ENCODE measurements at regions not wholly inside any gene's neighbourhood (a gene's known extent, or its start where the extent isn't known, plus 50 kb on each side); places are given as distances from the start of the nearest gene placed in this dataset.
"Not testable (repeated sequence)": the region's sequence is repeated elsewhere in the genome, so short reads cannot be mapped to it uniquely, and the experiment has no call there.

DNA sequence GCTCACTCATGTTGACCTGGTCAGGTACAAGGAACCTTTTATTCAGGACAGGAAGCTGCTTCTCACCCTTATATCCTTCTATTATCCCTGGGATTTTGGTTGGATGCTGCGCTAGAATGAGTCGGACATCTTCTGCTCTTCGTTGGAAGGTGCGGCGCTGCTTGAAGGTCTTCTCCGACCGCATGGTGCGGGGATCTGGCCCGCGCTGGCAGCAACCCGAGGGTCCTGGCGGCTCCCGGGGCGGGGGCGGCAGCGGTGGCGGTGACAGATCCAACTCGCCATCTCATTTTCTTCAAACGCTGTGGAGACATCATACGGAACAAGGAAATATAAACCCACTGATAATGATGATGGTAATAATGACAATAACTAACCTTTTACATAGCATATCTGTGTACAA lies 126.3 kb downstream of the ATXN7L3B start:
- no peak for DNase-seq (ENCODE audit: extremely low spot score, unreplicated experiment)
- no peaks in the 10 kb centered on the region for H3K9me3 Mint-ChIP-seq (ENCODE audit: unreplicated experiment)
- H3K4me3 Mint-ChIP-seq (ENCODE audit: unreplicated experiment): no peak overlapping the region
- no peaks in the 10 kb centered on the region for H3K36me3 Mint-ChIP-seq (ENCODE audit: unreplicated experiment)
- TF ChIP-seq, protein P1, sequence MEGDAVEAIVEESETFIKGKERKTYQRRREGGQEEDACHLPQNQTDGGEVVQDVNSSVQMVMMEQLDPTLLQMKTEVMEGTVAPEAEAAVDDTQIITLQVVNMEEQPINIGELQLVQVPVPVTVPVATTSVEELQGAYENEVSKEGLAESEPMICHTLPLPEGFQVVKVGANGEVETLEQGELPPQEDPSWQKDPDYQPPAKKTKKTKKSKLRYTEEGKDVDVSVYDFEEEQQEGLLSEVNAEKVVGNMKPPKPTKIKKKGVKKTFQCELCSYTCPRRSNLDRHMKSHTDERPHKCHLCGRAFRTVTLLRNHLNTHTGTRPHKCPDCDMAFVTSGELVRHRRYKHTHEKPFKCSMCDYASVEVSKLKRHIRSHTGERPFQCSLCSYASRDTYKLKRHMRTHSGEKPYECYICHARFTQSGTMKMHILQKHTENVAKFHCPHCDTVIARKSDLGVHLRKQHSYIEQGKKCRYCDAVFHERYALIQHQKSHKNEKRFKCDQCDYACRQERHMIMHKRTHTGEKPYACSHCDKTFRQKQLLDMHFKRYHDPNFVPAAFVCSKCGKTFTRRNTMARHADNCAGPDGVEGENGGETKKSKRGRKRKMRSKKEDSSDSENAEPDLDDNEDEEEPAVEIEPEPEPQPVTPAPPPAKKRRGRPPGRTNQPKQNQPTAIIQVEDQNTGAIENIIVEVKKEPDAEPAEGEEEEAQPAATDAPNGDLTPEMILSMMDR (IDR thresholded peaks at IDR 0.05): no peak
- H3K27ac Mint-ChIP-seq (ENCODE audit: unreplicated experiment): no peak overlapping the region
- peaks cover 14% of the 10 kb centered on the region for H3K27me3 Mint-ChIP-seq (ENCODE audit: unreplicated experiment)
- H3K4me1 Mint-ChIP-seq (ENCODE audit: unreplicated experiment): no peaks in the 10 kb centered on the region

DNA sequence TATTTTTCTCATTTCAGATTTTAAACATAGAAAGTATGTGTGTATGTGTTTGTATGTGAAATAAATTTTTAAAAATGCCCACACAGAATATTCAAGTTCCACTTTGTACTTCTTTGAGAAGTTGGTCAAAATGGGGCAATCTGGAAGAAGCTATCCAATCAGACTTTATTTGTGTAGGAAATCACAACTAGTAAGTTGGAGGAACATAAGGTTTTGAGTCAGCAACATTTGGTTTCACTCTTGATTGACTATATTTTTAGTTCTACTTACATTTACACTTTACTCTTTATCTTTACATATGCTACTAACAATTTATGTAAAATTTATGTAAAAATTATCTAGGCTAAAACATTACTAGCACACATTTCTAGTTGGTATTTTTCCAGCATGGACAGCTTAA lies 128.1 kb downstream of the ATXN7L3B start:
- TF ChIP-seq, protein P1 (IDR thresholded peaks at IDR 0.05): no peak
- Mint-ChIP-seq H3K27ac (ENCODE audit: unreplicated experiment) (no peak overlapping the region), H3K36me3 (ENCODE audit: unreplicated experiment) (no peaks in the 10 kb centered on the region), H3K4me1 (ENCODE audit: unreplicated experiment) (no peaks in the 10 kb centered on the region), H3K4me3 (ENCODE audit: unreplicated experiment) (no peak overlapping the region), H3K9me3 (ENCODE audit: unreplicated experiment) (no peaks in the 10 kb centered on the region), H3K27me3 (ENCODE audit: unreplicated experiment) (peaks cover 15% of the 10 kb centered on the region)
- DNase-seq (ENCODE audit: extremely low spot score, unreplicated experiment): no peak

DNA sequence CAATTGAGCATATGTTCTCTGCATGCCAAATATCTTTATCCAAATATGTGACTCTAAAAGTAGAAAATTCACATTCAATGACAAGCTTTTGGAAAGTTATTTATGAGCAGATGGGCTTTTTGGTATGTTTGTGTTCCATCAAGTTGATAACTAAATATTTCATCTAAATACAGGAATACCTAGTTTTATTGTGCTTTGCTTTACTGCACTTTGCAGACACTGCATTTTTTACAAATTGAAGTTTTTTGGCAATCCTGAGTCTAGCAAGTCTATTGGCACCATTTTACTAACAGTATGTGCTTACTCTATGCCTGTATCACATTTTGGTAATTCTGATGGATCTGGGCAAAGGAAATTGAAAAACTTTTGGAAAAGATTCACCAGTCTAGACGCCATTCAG lies 133.8 kb downstream of the ATXN7L3B start:
- Mint-ChIP-seq H3K36me3 (ENCODE audit: unreplicated experiment) (no peaks in the 10 kb centered on the region), H3K4me1 (ENCODE audit: unreplicated experiment) (no peaks in the 10 kb centered on the region), H3K9me3 (ENCODE audit: unreplicated experiment) (no peaks in the 10 kb centered on the region), H3K27me3 (ENCODE audit: unreplicated experiment) (peaks cover 11% of the 10 kb centered on the region), H3K27ac (ENCODE audit: unreplicated experiment) (no peak overlapping the region), H3K4me3 (ENCODE audit: unreplicated experiment) (no peak overlapping the region)
- TF ChIP-seq, protein P1 (IDR thresholded peaks at IDR 0.05): no peak
- DNase-seq (ENCODE audit: extremely low spot score, unreplicated experiment): no peak

DNA sequence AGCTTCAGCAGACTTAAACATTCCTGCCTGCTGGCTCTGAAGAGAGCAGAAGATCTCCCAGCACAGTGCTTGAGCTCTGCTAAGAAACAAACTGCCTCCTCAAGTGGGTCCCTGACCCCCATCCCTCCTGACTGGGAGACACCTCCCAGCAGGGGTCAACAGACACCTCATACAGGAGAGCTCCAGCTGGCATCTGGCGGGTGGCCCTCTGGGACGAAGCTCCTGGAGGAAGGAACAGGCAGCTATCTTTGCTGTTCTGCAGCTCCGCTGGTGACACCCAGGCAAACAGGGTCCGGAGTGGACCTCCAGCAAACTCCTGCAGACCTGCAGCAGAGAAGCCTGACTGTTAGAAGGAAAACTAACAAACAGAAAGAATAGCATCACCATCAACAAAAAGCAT lies 139.3 kb downstream of the ATXN7L3B start:
- H3K27ac Mint-ChIP-seq (ENCODE audit: unreplicated experiment); H3K9me3 Mint-ChIP-seq (ENCODE audit: unreplicated experiment); H3K4me1 Mint-ChIP-seq (ENCODE audit: unreplicated experiment); DNase-seq (ENCODE audit: extremely low spot score, unreplicated experiment); H3K4me3 Mint-ChIP-seq (ENCODE audit: unreplicated experiment); H3K36me3 Mint-ChIP-seq (ENCODE audit: unreplicated experiment); H3K27me3 Mint-ChIP-seq (ENCODE audit: unreplicated experiment): not testable (repeated sequence)

DNA sequence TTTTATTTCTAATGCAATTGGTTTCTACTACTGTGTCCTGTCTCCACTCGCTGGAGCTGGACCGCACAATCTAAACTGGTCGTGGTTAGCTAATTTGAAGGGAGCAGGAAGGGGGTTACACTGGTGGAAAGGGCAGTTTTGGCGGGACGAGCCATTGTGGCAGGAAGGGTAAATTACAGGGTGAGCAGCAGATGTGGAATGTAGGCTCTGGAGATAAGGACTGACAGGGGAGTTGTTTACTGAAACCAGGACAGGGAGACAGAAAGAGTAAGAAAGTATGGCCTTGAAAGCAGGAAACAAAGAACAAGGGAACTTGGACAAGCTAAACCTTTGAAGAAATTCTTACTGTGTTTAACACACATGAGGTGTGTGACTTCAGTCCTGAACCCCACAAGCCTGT lies 147.8 kb downstream of the ATXN7L3B start:
- Mint-ChIP-seq H3K4me3 (ENCODE audit: unreplicated experiment) (no peak overlapping the region), H3K27ac (ENCODE audit: unreplicated experiment) (no peak overlapping the region), H3K4me1 (ENCODE audit: unreplicated experiment) (no peaks in the 10 kb centered on the region), H3K27me3 (ENCODE audit: unreplicated experiment) (peaks cover 46% of the 10 kb centered on the region), H3K36me3 (ENCODE audit: unreplicated experiment) (no peaks in the 10 kb centered on the region), H3K9me3 (ENCODE audit: unreplicated experiment) (no peaks in the 10 kb centered on the region)
- DNase-seq (ENCODE audit: extremely low spot score, unreplicated experiment): no peak
- TF ChIP-seq, protein P1 (IDR thresholded peaks at IDR 0.05): no peak

DNA sequence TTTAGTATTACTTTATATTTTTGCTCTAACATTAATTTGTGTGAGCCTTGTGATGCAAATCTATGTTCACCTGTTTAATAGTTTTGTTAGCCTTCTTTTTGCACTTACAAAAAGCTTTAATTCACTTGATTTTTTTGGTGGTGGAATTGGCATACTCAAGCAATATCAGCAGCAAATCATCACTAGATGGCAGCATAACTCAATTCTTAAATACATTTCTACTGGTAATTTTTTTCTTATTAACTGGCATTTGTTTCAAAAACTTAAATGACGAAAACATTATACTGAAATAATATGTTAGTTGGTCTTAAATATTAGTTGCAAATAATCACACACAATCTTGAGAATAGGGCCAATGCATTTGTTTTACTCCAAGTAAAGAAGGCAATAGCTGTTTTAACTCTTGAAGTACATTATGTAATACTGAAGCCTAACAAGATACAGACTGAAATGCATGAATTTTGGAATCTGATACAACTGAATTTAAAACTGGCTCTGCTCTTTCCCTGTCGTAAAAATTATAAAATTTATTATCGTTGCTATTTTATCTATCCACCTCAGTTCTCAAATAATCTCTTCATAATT lies 151.5 kb downstream of the ATXN7L3B start:
- H3K36me3 Mint-ChIP-seq (ENCODE audit: unreplicated experiment): no peaks in the 10 kb centered on the region
- H3K27me3 Mint-ChIP-seq (ENCODE audit: unreplicated experiment): peaks cover 32% of the 10 kb centered on the region
- H3K4me3 Mint-ChIP-seq (ENCODE audit: unreplicated experiment): no peak overlapping the region
- H3K4me1 Mint-ChIP-seq (ENCODE audit: unreplicated experiment): no peaks in the 10 kb centered on the region
- no peak overlapping the region for H3K27ac Mint-ChIP-seq (ENCODE audit: unreplicated experiment)
- no peak for DNase-seq (ENCODE audit: extremely low spot score, unreplicated experiment)
- TF ChIP-seq, protein P1 (IDR thresholded peaks at IDR 0.05): peak; percentile 73
- H3K9me3 Mint-ChIP-seq (ENCODE audit: unreplicated experiment): no peaks in the 10 kb centered on the region
